HepG2 (cell line): ENCODE measurements at regions not wholly inside any gene's neighbourhood (a gene's known extent, or its start where the extent isn't known, plus 50 kb on each side); places are given as distances from the start of the nearest gene placed in this dataset.

Experiments used
- ATAC-seq: fragments of 200-7000 bp; cut with Tn5 transposase; 3 replicates; pipeline ENCODE4 v1.9.1; 2020; ENCODE audit warnings: mild to moderate bottlenecking, moderate library complexity
- BruUV-seq: library from RNA; stranded (reverse); fragments of 400-500 nt; replicated peaks from 2 replicates; lab custom pipeline; 2021; lab: Mats Ljungman, UMichigan
- CTCF ChIA-PET: fragments of 300-600 bp; formaldehyde crosslinking; extraction: SDS; loops from one replicate; lab custom pipeline; 2021; ENCODE audit warnings: low total read pairs, inconsistent platforms, low intra/inter-chr PET ratio; lab: Yijun Ruan, JAX
- POLR2A ChIA-PET: fragments of 350-600 bp; sonication (Branson Sonifier 250); formaldehyde crosslinking; loops from one replicate; lab custom pipeline; 2020; ENCODE audit warnings: antibody characterized with exemption, inconsistent platforms; lab: Yijun Ruan, JAX
- DNase-seq: peaks from one replicate; pipeline ENCODE4 v3.0.0-alpha.2; 2015; ENCODE audit warnings: low spot score
- FAIRE-seq: peaks from 3 replicates; lab custom pipeline; 2011; peaks lifted over from hg19 to GRCh38; lab: Jason Lieb, UNC
- H2AFZ ChIP-seq: one replicate; pipeline ENCODE4 v1.6.1; 2011; ENCODE audit warnings: low read length, inconsistent platforms
- H3K27ac ChIP-seq: fragments of 300-600 bp; 3 replicates; pipeline ENCODE4 v1.8.0; 2011; ENCODE audit warnings: mixed run types, mild to moderate bottlenecking, mixed read lengths, low read length, inconsistent platforms; ENCODE audit not compliant: insufficient read depth; ENCODE audit errors: extremely low read length
- H3K27me3 ChIP-seq, 2 experiments: fragments of 200-600 bp in 1 of 2; 2 replicates in 1 of 2; 3 replicates in 1 of 2; pipeline versions ENCODE4 v1.6.0 to v1.8.0; 2011; ENCODE audit warnings: low read length in 2 of 2, mild to moderate bottlenecking in 2 of 2, moderate library complexity in 2 of 2, inconsistent platforms in 1 of 2; ENCODE audit not compliant: insufficient read depth in 2 of 2, control insufficient read depth in 1 of 2
- H3K36me3 ChIP-seq, 2 experiments: fragments of 200-600 bp in 1 of 2; replicated peaks in 1 of 2; 2 replicates in 1 of 2; 3 replicates in 1 of 2; pipeline versions ENCODE4 v1.5.1 to v1.8.0; 2011; ENCODE audit warnings: low read length in 2 of 2, inconsistent platforms in 1 of 2; ENCODE audit not compliant: insufficient read depth in 2 of 2, control insufficient read depth in 1 of 2
- H3K4me1 ChIP-seq: 2 replicates; pipeline ENCODE4 v1.5.1; 2012; ENCODE audit warnings: low read length, inconsistent platforms; ENCODE audit not compliant: insufficient read depth
- H3K4me2 ChIP-seq: 2 replicates; pipeline ENCODE4 v1.6.0; 2011; ENCODE audit warnings: low read depth, low read length, inconsistent platforms
- H3K4me3 ChIP-seq, 3 experiments: fragments of 200-600 bp in 1 of 3; sonication (generic), shearing (Covaris generic) in 1 of 3; replicated peaks in 1 of 3; 2 replicates each; pipeline ENCODE4 v1.5.1; 2011 to 2016; ENCODE audit warnings: low read length in 3 of 3, inconsistent platforms in 2 of 3, low read depth in 2 of 3, mild to moderate bottlenecking in 2 of 3, control low read depth in 1 of 3, mixed read lengths in 1 of 3; ENCODE audit not compliant: insufficient read depth in 1 of 3
- H3K79me2 ChIP-seq: one replicate; pipeline ENCODE4 v1.6.1; 2011; ENCODE audit warnings: low read length, inconsistent platforms; ENCODE audit not compliant: insufficient read depth
- H3K9ac ChIP-seq: 2 replicates; pipeline ENCODE4 v1.6.0; 2011; ENCODE audit warnings: mild to moderate bottlenecking, low read depth, low read length, inconsistent platforms; ENCODE audit not compliant: insufficient read depth
- H3K9me3 ChIP-seq: 2 replicates; pipeline ENCODE4 v1.5.1; 2012; ENCODE audit warnings: mild to moderate bottlenecking, low read length
- H4K20me1 ChIP-seq: 2 replicates; pipeline ENCODE4 v1.6.0; 2011; ENCODE audit warnings: inconsistent platforms, mild to moderate bottlenecking, low read length, moderate library complexity; ENCODE audit not compliant: insufficient read depth
- DNMT1 ChIP-seq: sonication (generic); formaldehyde crosslinking; IDR thresholded peaks from 2 replicates; pipeline ENCODE4 v1.5.1; 2020; ENCODE audit warnings: mild to moderate bottlenecking, missing genetic modification reagents
- NCOA1 ChIP-seq: sonication (generic); formaldehyde crosslinking; IDR thresholded peaks from 2 replicates; pipeline ENCODE4 v1.9.0; 2021; ENCODE audit warnings: missing genetic modification reagents
- PRDM10 ChIP-seq: sonication (generic); formaldehyde crosslinking; IDR thresholded peaks from 2 replicates; pipeline ENCODE4 v1.4.0; 2020; ENCODE audit warnings: low read depth, missing genetic modification reagents
- RAD21 ChIP-seq: fragments of 450-650 bp; formaldehyde crosslinking; IDR thresholded peaks from 2 replicates; pipeline ENCODE4 v1.5.0; 2020; ENCODE audit warnings: mild to moderate bottlenecking
- SOX13 ChIP-seq, 3 experiments: fragments of 450-650 bp in 1 of 3; sonication (generic) in 1 of 3; formaldehyde crosslinking in 1 of 3; IDR thresholded peaks in 2 of 3; conservative IDR thresholded peaks in 1 of 3; 2 replicates each; pipeline versions ENCODE4 v1.5.0 to v1.6.1; 2016 to 2020; ENCODE audit warnings: antibody characterized with exemption in 1 of 3, mild to moderate bottlenecking in 1 of 3, missing compliant biosample characterization in 1 of 3, missing genetic modification reagents in 1 of 3, moderate library complexity in 1 of 3
- THAP9 ChIP-seq: sonication (generic); formaldehyde crosslinking; IDR thresholded peaks from 2 replicates; pipeline ENCODE4; 2020; ENCODE audit warnings: missing genetic modification reagents, mild to moderate bottlenecking, borderline replicate concordance
- ZFP37 ChIP-seq: sonication (generic); formaldehyde crosslinking; IDR thresholded peaks from 2 replicates; pipeline ENCODE4 v1.4.0; 2020; ENCODE audit warnings: missing genetic modification reagents, borderline replicate concordance
- ZFP82 ChIP-seq: sonication (generic); formaldehyde crosslinking; IDR thresholded peaks from 2 replicates; pipeline ENCODE4 v1.5.1; 2020; ENCODE audit warnings: mild to moderate bottlenecking, missing genetic modification reagents, borderline replicate concordance
- ZNF274 ChIP-seq: sonication (generic); formaldehyde crosslinking; IDR thresholded peaks from 2 replicates; pipeline ENCODE4 v1.5.1; 2020; ENCODE audit warnings: mild to moderate bottlenecking, missing genetic modification reagents
- ZNF446 ChIP-seq: sonication (generic); formaldehyde crosslinking; IDR thresholded peaks from 2 replicates; pipeline ENCODE4 v1.5.0; 2020; ENCODE audit warnings: mild to moderate bottlenecking, missing genetic modification reagents
- ZNF512 ChIP-seq: sonication (generic); formaldehyde crosslinking; IDR thresholded peaks from 2 replicates; pipeline ENCODE4 v1.4.0; 2020; ENCODE audit warnings: mild to moderate bottlenecking, missing genetic modification reagents
- ZNF674 ChIP-seq: sonication (generic); formaldehyde crosslinking; IDR thresholded peaks from 2 replicates; pipeline ENCODE4 v1.5.0; 2020; ENCODE audit warnings: low read depth, mild to moderate bottlenecking, missing genetic modification reagents
- ZNF724P ChIP-seq: sonication (generic); formaldehyde crosslinking; IDR thresholded peaks from 2 replicates; pipeline ENCODE4 v1.8.0; 2022; ENCODE audit warnings: missing genetic modification reagents, borderline replicate concordance
- ZNF747 ChIP-seq: sonication (generic); formaldehyde crosslinking; IDR thresholded peaks from 2 replicates; pipeline ENCODE4 v1.8.1; 2023; ENCODE audit warnings: missing genetic modification reagents, mild to moderate bottlenecking, borderline replicate concordance
- WGBS: methylation state at CpG from one replicate; pipeline ENCODE4 v1.1.6; 2017; ENCODE audit warnings: low lambda C conversion rate; 5-methylcytosine and 5-hydroxymethylcytosine counted together
- in situ Hi-C: cut with HindIII; loops from 2 replicates; pipeline ENCODE4 v1.10.0; 2017; ENCODE audit warnings: low pct_unique_long_range_greater_than_20kb; ENCODE audit not compliant: extremely low pct_ligation_motif_present
- intact Hi-C: fragments of 100-400 bp; cut with micrococcal nuclease; formaldehyde crosslinking; loops from one replicate; pipeline ENCODE4 v1.10.0; 2022; ENCODE audit not compliant: unreplicated experiment

- TF ChIP-seq PRDM10 (CRISPR knock-in tag) (no peak), ZNF446 (CRISPR knock-in tag) (no peak), ZFP37 (no peak), ZNF674 (no peak), RAD21 (CRISPR knock-in tag) (no peak), ZNF724P (no peak)
- TF ChIP-seq, all 625 proteins: peak for 0
Observed at GRCh38 chr13:22265563-22265962, 594.7 kb downstream of the FGF9 start (continued).

DNA sequence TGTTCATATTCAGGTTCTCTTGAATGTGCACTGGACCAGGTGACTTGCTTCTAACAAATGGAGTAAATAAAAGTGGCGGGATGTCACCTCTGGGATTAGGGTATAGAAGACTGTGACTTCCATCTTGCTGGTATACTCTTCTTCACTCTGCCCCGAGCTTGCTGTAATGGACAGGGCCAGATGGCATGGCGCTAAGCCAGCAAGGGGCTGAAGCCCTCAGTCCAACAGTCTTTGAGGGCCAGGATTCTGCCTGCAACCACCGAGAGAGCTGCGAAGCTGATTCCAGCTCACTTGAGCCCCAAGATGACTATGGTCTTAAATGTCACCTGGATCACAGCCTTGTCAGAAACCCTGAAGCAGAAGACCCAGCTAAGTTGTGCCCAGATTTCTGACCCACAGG is 600.0 kb downstream of the FGF9 start:
- intact Hi-C loops = no loop called here
- no peak overlapping the region for H2AFZ ChIP-seq
- FAIRE-seq (no peak), ATAC-seq (no peak), DNase-seq (no peak)
- no peak overlapping the region for H3K4me3 ChIP-seq
- no peak overlapping the region for H3K4me2 ChIP-seq
- H4K20me1 ChIP-seq = no peaks in the 10 kb centered on the region
- in situ Hi-C loops = no loop called here
- H3K27me3 ChIP-seq = peaks cover 0 to 3% of the 10 kb centered on the region in 2 experiments; a peak in 1 of 5 replicates
- H3K27ac ChIP-seq = no peak overlapping the region
- WGBS = 30% methylated on average over 4 of the region's 5 CpGs
- no peak overlapping the region for H3K9ac ChIP-seq
- H3K9me3 ChIP-seq = no peaks in the 10 kb centered on the region
- H3K36me3 ChIP-seq = no peaks in the 10 kb centered on the region
- H3K79me2 ChIP-seq = no peaks in the 10 kb centered on the region
- POLR2A ChIA-PET = no interaction called here
- CTCF ChIA-PET = no interaction called here
- no TSS peak for BruUV-seq
- no peaks in the 10 kb centered on the region for H3K4me1 ChIP-seq
- no peak for TF ChIP-seq SOX13 (IDR thresholded peaks at IDR 0.05)
- no peak for TF ChIP-seq SOX13 (CRISPR knock-in tag; conservative IDR thresholded peaks at IDR 0.05 in 1 of 2, IDR thresholded peaks at IDR 0.05 in 1 of 2)
- no peak for TF ChIP-seq DNMT1 (CRISPR knock-in tag)
- no peak for TF ChIP-seq ZFP82 (CRISPR knock-in tag)
- no peak for TF ChIP-seq ZNF747 (CRISPR knock-in tag)
- TF ChIP-seq NCOA1 (CRISPR knock-in tag) = no peak
- TF ChIP-seq ZNF274 = no peak
- no peak for TF ChIP-seq ZNF512 (CRISPR knock-in tag)
- TF ChIP-seq THAP9 (CRISPR knock-in tag) = no peak
